Hematopoietic multipotent progenitor cell treated with erythropoietin and hydrocortisone succinate and interleukin-3 and kit ligand, for 17 days (in vitro differentiated cells): ENCODE measurements at regions not wholly inside any gene's neighbourhood (a gene's known extent, or its start where the extent isn't known, plus 50 kb on each side); places are given as distances from the start of the nearest gene placed in this dataset.

Experiments
- DNase-seq: peaks from one replicate; pipeline ENCODE4 v3.0.0-alpha.2; 2015; ENCODE audit warnings: low spot score

GRCh38 chr1:228848406-228848805 lies 113.1 kb downstream of the RHOU start:
- no peak for DNase-seq

- DNase-seq: no peak
Observed at GRCh38 chr1:228849011-228849541, 113.8 kb downstream of the RHOU start.

GRCh38 chr1:228850141-228851100 lies 115.1 kb downstream of the RHOU start:
- no peak for DNase-seq

- DNase-seq: no peak
Observed at GRCh38 chr1:228851193-228851592, 115.9 kb downstream of the RHOU start.

GRCh38 chr1:228851618-228852017 lies 116.3 kb downstream of the RHOU start:
- DNase-seq: no peak

GRCh38 chr1:228852024-228852423 lies 116.7 kb downstream of the RHOU start:
- no peak for DNase-seq

- no peak for DNase-seq
Observed at GRCh38 chr1:228852511-228853088, 117.3 kb downstream of the RHOU start.

- DNase-seq: no peak
Observed at GRCh38 chr1:228853191-228853590, 117.9 kb downstream of the RHOU start.

- no peak for DNase-seq
Observed at GRCh38 chr1:228853637-228854036, 118.4 kb downstream of the RHOU start.

GRCh38 chr1:228854907-228855306 lies 119.6 kb downstream of the RHOU start:
- DNase-seq: no peak

- no peak for DNase-seq
Observed at GRCh38 chr1:228857611-228858010, 122.3 kb downstream of the RHOU start.

- no peak for DNase-seq
Observed at GRCh38 chr1:228860911-228861831, 125.9 kb downstream of the RHOU start.

GRCh38 chr1:228861832-228862180 lies 126.5 kb downstream of the RHOU start:
- no peak for DNase-seq

GRCh38 chr1:228862542-228863505 lies 127.5 kb downstream of the RHOU start:
- no peak for DNase-seq

- DNase-seq: no peak
Observed at GRCh38 chr1:228863776-228864175, 128.5 kb downstream of the RHOU start.

GRCh38 chr1:228865627-228866330 lies 130.5 kb downstream of the RHOU start:
- no peak for DNase-seq

- no peak for DNase-seq
Observed at GRCh38 chr1:228866468-228866867, 131.2 kb downstream of the RHOU start.

GRCh38 chr1:228867108-228867950 lies 132.1 kb downstream of the RHOU start:
- DNase-seq: no peak

GRCh38 chr1:228867951-228868730 lies 132.9 kb downstream of the RHOU start:
- DNase-seq: no peak
